ENCODE measurements at regions not wholly inside any gene's neighbourhood (a gene's known extent, or its start where the extent isn't known, plus 50 kb on each side); places are given as distances from the start of the nearest gene placed in this dataset.

- Histone ChIP-seq H3K18ac (ENCODE audit: low read depth, low read length) (no peak overlapping the region), H3K27ac (ENCODE audit: insufficient read depth, low read length) (no peak overlapping the region), H2BK20ac (ENCODE audit: low read depth, low read length) (no peak overlapping the region), H3K4me1 (ENCODE audit: control insufficient read depth, insufficient read depth, low read length) (peaks cover 11% of the 10 kb centered on the region; the same call in 1 of the 2 replicates), H2BK120ac (ENCODE audit: low read depth, low read length) (no peak overlapping the region), H2BK15ac (ENCODE audit: low read depth, low read length) (no peak overlapping the region), H2BK5ac (ENCODE audit: low read depth, low read length, poor library complexity, severe bottlenecking) (no peak overlapping the region), H3K9ac (ENCODE audit: low read depth, low read length) (no peak overlapping the region), H3K79me1 (ENCODE audit: low read depth in 1 of 2, low read length in 2 of 2) (no peaks in the 10 kb centered on the region), H3K23ac (ENCODE audit: low read depth, low read length) (no peak overlapping the region), H3K27me3 (ENCODE audit: control insufficient read depth, insufficient read depth, low read length) (no peaks in the 10 kb centered on the region), H2AK9ac (replicated peaks; ENCODE audit: low read depth, low read length, poor library complexity) (no peak overlapping the region), H3K14ac (replicated peaks; ENCODE audit: low read depth, low read length) (no peak overlapping the region), H3K36me3 (ENCODE audit: control insufficient read depth, insufficient read depth, low read length) (no peaks in the 10 kb centered on the region), H4K91ac (ENCODE audit: insufficient read depth, low read depth, low read length) (no peak overlapping the region), H4K20me1 (ENCODE audit: insufficient read depth, low read length) (no peaks in the 10 kb centered on the region; the same call in 1 of the 2 replicates), H3K9me3 (ENCODE audit: control insufficient read depth, insufficient read depth, low read length) (peaks cover 11% of the 10 kb centered on the region), H3K4ac (ENCODE audit: low read depth, low read length) (no peak overlapping the region), H2AK5ac (ENCODE audit: low read depth, low read length) (no peak overlapping the region), H3K4me3 (ENCODE audit: insufficient read depth, low read depth, low read length) (no peak overlapping the region), H3K56ac (ENCODE audit: extremely low read depth, insufficient read depth, low read length) (no peak overlapping the region), H3K4me2 (ENCODE audit: low read depth, low read length) (no peak overlapping the region), H2AFZ (replicated peaks; ENCODE audit: low read length, poor library complexity) (no peak overlapping the region), H4K5ac (ENCODE audit: low read depth, low read length) (no peak overlapping the region), H4K8ac (ENCODE audit: low read depth in 2 of 2, low read length in 2 of 2) (no peak overlapping the region), H3K9me1 (ENCODE audit: insufficient read depth, low read length) (peaks cover 8% of the 10 kb centered on the region; the same call in 1 of the 2 replicates)
- intact Hi-C loops (cut with micrococcal nuclease), result no loop called here
- ATAC-seq (ENCODE audit: low read depth) (no peak), DNase-seq (no peak)
- ChIA-PET POLR2A (ENCODE audit: unreplicated experiment) (no interaction called here), CTCF (no interaction called here)
- WGBS, 2 experiments (ENCODE audit: extremely low coverage in 2 of 2, insufficient read length in 1 of 2), result 60% methylated on average over 1 of the region's 8 CpGs; no CpG with 5 or more reads in 1 of the 2 experiments
- dilution Hi-C loops (cut with HindIII; ENCODE audit: low sequenced_read_pairs, unreplicated experiment), result no loop called here
- in situ Hi-C loops (cut with MboI; ENCODE audit: low sequenced_read_pairs), result no loop called here
- BruUV-seq (replicated peaks), result no TSS peak
- no peak for TF ChIP-seq RFX5 (IDR thresholded peaks at IDR 0.05; ENCODE audit: low read depth, low read length)
- TF ChIP-seq RCOR1 (IDR thresholded peaks at IDR 0.05; ENCODE audit: insufficient replicate concordance, low read length), result no peak
- TF ChIP-seq, protein P1, sequence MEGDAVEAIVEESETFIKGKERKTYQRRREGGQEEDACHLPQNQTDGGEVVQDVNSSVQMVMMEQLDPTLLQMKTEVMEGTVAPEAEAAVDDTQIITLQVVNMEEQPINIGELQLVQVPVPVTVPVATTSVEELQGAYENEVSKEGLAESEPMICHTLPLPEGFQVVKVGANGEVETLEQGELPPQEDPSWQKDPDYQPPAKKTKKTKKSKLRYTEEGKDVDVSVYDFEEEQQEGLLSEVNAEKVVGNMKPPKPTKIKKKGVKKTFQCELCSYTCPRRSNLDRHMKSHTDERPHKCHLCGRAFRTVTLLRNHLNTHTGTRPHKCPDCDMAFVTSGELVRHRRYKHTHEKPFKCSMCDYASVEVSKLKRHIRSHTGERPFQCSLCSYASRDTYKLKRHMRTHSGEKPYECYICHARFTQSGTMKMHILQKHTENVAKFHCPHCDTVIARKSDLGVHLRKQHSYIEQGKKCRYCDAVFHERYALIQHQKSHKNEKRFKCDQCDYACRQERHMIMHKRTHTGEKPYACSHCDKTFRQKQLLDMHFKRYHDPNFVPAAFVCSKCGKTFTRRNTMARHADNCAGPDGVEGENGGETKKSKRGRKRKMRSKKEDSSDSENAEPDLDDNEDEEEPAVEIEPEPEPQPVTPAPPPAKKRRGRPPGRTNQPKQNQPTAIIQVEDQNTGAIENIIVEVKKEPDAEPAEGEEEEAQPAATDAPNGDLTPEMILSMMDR (conservative IDR thresholded peaks at IDR 0.05; ENCODE audit: low read depth, low read length), result no peak
Observed at GRCh38 chr10:124158592-124158991, 65.2 kb upstream of the CHST15 start.
